GM12878 (cell line): ENCODE measurements at regions not wholly inside any gene's neighbourhood (a gene's known extent, or its start where the extent isn't known, plus 50 kb on each side); places are given as distances from the start of the nearest gene placed in this dataset.

Experiments
- ATAC-seq: fragments of 200-7000 bp; cut with Tn5 transposase; 3 replicates; pipeline ENCODE4 v1.9.1; 2020; ENCODE audit warnings: mild to moderate bottlenecking, moderate library complexity
- BruUV-seq: library from RNA; stranded (reverse); fragments of 400-500 nt; replicated peaks from 2 replicates; lab custom pipeline; 2021; lab: Mats Ljungman, UMichigan
- CTCF ChIA-PET: fragments of 300-600 bp; sonication (Branson Sonifier 250); formaldehyde crosslinking; extraction: SDS; loops from one replicate; lab custom pipeline; 2021; ENCODE audit warnings: inconsistent platforms; lab: Yijun Ruan, JAX
- POLR2A ChIA-PET: fragments of 350-600 bp; formaldehyde crosslinking; extraction: SDS; loops from one replicate; lab custom pipeline; 2021; ENCODE audit warnings: inconsistent platforms; lab: Charles Lee
- RAD21 ChIA-PET: fragments of 300-600 bp; sonication (Branson Sonifier 250); formaldehyde crosslinking; loops from one replicate; lab custom pipeline; 2023; ENCODE audit warnings: antibody characterized with exemption; ENCODE audit not compliant: unreplicated experiment; lab: Charles Lee
- SMC1A ChIA-PET: fragments of 300-600 bp; sonication (Branson Sonifier 250); formaldehyde crosslinking; loops from one replicate; lab custom pipeline; 2023; ENCODE audit not compliant: unreplicated experiment, uncharacterized antibody; lab: Charles Lee
- DNase-seq: peaks from one replicate; pipeline ENCODE4 v3.0.0-alpha.2; 2011; ENCODE audit warnings: low read depth, low spot score
- FAIRE-seq: peaks from 3 replicates; lab custom pipeline; 2011; peaks lifted over from hg19 to GRCh38; lab: Jason Lieb, UNC
- H2AFZ ChIP-seq: 2 replicates; pipeline ENCODE4 v1.6.0; 2011; ENCODE audit warnings: low read depth, low read length, control low read depth; ENCODE audit not compliant: control insufficient read depth
- H3K27ac ChIP-seq: 2 replicates; pipeline ENCODE4 v1.5.1; 2011; ENCODE audit warnings: control low read depth; ENCODE audit not compliant: control insufficient read depth, insufficient read depth
- H3K27me3 ChIP-seq, 2 experiments: replicated peaks in 1 of 2; 2 replicates each; pipeline versions ENCODE4 v1.6.0 to v1.6.1; 2011; ENCODE audit warnings: low read length in 1 of 2; ENCODE audit not compliant: control insufficient read depth in 2 of 2, insufficient read depth in 2 of 2
- H3K36me3 ChIP-seq, 2 experiments: 2 replicates each; pipeline ENCODE4 v1.5.1; 2011; ENCODE audit warnings: low read length in 1 of 2; ENCODE audit not compliant: control insufficient read depth in 2 of 2, insufficient read depth in 2 of 2
- H3K4me1 ChIP-seq: 2 replicates; pipeline ENCODE4 v1.6.1; 2011; ENCODE audit warnings: mild to moderate bottlenecking, low read length, moderate library complexity, mixed read lengths; ENCODE audit not compliant: control insufficient read depth, insufficient read depth
- H3K4me2 ChIP-seq: 2 replicates; pipeline ENCODE4 v1.6.0; 2011; ENCODE audit warnings: control low read depth; ENCODE audit not compliant: control insufficient read depth, insufficient read depth
- H3K4me3 ChIP-seq: fragments of 200-600 bp; sonication (generic); 2 replicates; pipeline ENCODE4 v1.5.1; 2016
- H3K79me2 ChIP-seq: 2 replicates; pipeline ENCODE4 v1.6.0; 2011; ENCODE audit warnings: low read length; ENCODE audit not compliant: control insufficient read depth, insufficient read depth
- H3K9ac ChIP-seq: 2 replicates; pipeline ENCODE4 v1.8.0; 2011; ENCODE audit warnings: low read length, control low read depth, mixed read lengths; ENCODE audit not compliant: control insufficient read depth, insufficient read depth
- H3K9me3 ChIP-seq: replicated peaks from 3 replicates; pipeline ENCODE4 v1.5.1; 2011; ENCODE audit warnings: mild to moderate bottlenecking, low read length; ENCODE audit not compliant: control insufficient read depth, insufficient read depth
- H4K20me1 ChIP-seq: 2 replicates; pipeline ENCODE4 v1.6.0; 2011; ENCODE audit not compliant: control insufficient read depth, insufficient read depth
- CTCF ChIP-seq, 3 experiments: IDR thresholded peaks in 2 of 3; conservative IDR thresholded peaks in 1 of 3; 2 replicates each; pipeline ENCODE4 v1.5.1; 2011; ENCODE audit warnings: low read depth in 3 of 3, low read length in 3 of 3, mild to moderate bottlenecking in 3 of 3, control low read depth in 2 of 3, moderate library complexity in 2 of 3, inconsistent platforms in 1 of 3, mixed read lengths in 1 of 3; ENCODE audit not compliant: control insufficient read depth in 2 of 3, insufficient read depth in 1 of 3; ENCODE audit errors: extremely low read depth in 1 of 3
- FOS ChIP-seq: IDR thresholded peaks from 3 replicates; pipeline ENCODE4 v1.6.1; 2011; ENCODE audit warnings: borderline replicate concordance; ENCODE audit not compliant: insufficient read length; ENCODE audit errors: extremely low read depth
- RELB ChIP-seq: fragments of 450-650 bp; IDR thresholded peaks from 2 replicates; pipeline ENCODE4 v1.6.1; 2017; ENCODE audit warnings: low read depth, mild to moderate bottlenecking, moderate library complexity
- WGBS: methylation state at CpG from one replicate; pipeline ENCODE4 v1.1.6; 2016; ENCODE audit warnings: low lambda C conversion rate; ENCODE audit not compliant: insufficient replicate concordance, insufficient coverage; ENCODE audit errors: missing lambda C conversion rate; 5-methylcytosine and 5-hydroxymethylcytosine counted together
- in situ Hi-C: fragments of 300-500 bp; cut with MboI; formaldehyde crosslinking; loops from 9 replicates; pipeline ENCODE4 v1.14.3; 2018; ENCODE audit warnings: mixed read lengths
- intact Hi-C: fragments of 100-400 bp; cut with micrococcal nuclease; formaldehyde crosslinking; loops from one replicate; pipeline ENCODE4 v1.14.2; 2022; ENCODE audit not compliant: unreplicated experiment
- TF ChIP-seq, protein P1 (sequence below): IDR thresholded peaks from 2 replicates; pipeline ENCODE4 v1.6.1; 2012; ENCODE audit warnings: low read depth, low read length, improper control_type of control experiment

DNA sequence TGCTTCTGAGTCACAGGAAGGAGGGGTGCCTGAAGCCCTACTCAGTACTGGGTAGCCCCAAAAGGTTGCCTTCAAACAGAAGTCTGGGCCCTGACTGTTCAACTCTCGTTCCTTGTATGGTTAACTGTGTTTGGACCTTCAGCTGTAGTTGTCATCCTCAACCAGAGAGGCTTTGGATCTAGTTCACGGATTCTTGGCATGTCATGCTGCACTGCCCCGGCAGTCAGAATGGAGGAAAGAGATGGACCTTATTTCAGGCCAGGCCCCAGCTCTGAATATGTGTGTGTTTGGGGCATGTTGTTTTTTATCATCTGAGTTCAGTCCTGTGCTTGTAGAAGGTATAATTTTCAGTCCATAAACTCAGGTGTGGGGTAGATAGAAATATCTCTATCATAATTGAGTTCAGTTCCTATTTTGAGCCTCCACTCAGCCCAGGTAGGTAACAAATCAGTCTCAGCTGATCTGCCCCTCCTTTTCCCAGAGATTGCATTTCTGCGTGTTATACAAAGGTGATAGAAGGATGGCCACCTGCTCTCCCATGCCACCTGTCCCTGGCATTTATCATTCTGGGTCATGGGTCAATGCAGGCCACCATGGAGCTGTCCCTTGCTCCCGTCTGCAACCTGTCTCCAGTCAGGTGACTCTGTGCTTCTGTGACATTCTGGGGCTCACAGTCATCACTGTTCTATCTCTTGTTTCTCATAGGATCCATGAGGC, 127.5 kb upstream of the CPEB4 start:
- Histone ChIP-seq H3K4me3 (no peak overlapping the region), H3K79me2 (no peaks in the 10 kb centered on the region), H3K27ac (no peak overlapping the region), H3K4me1 (peaks cover 3% of the 10 kb centered on the region; the same call in 1 of the 2 replicates), H3K9me3 (no peaks in the 10 kb centered on the region), H3K27me3 (no peaks in the 10 kb centered on the region), H3K9ac (no peak overlapping the region), H3K36me3 (no peaks in the 10 kb centered on the region), H2AFZ (no peak overlapping the region), H3K4me2 (no peak overlapping the region), H4K20me1 (no peaks in the 10 kb centered on the region)
- no peak for ATAC-seq
- no peak for DNase-seq
- POLR2A ChIA-PET, result no interaction called here
- CTCF ChIA-PET, result no interaction called here
- SMC1A ChIA-PET, result no interaction called here
- no TSS peak for BruUV-seq
- intact Hi-C loops, result no loop called here
- TF ChIP-seq CTCF (IDR thresholded peaks at IDR 0.05 in 2 of 3, conservative IDR thresholded peaks at IDR 0.05 in 1 of 3; ENCODE audit: control insufficient read depth in 2 of 3, extremely low read depth in 1 of 3, insufficient read depth in 1 of 3, low read depth in 3 of 3, low read length in 3 of 3) (no peak), RELB (no peak), FOS (no peak)
- TF ChIP-seq, protein P1, sequence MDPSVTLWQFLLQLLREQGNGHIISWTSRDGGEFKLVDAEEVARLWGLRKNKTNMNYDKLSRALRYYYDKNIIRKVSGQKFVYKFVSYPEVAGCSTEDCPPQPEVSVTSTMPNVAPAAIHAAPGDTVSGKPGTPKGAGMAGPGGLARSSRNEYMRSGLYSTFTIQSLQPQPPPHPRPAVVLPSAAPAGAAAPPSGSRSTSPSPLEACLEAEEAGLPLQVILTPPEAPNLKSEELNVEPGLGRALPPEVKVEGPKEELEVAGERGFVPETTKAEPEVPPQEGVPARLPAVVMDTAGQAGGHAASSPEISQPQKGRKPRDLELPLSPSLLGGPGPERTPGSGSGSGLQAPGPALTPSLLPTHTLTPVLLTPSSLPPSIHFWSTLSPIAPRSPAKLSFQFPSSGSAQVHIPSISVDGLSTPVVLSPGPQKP, result no peak
- RAD21 ChIA-PET, result no interaction called here
- FAIRE-seq, result no peak
- in situ Hi-C loops, result no loop called here
- 78% methylated on average over 5 of the region's 5 CpGs for WGBS
